Stomach smooth muscle (tissue), 2 donors: ENCODE measurements at regions not wholly inside any gene's neighbourhood (a gene's known extent, or its start where the extent isn't known, plus 50 kb on each side); places are given as distances from the start of the nearest gene placed in this dataset.

Experiments used
- H3K27ac ChIP-seq: one replicate; pipeline ENCODE4 v1.7.0; 2013; ENCODE audit warnings: mild to moderate bottlenecking, low read length, inconsistent platforms
- H3K27me3 ChIP-seq, 2 donors: one replicate each; pipeline ENCODE4 v1.7.0; 2013; ENCODE audit warnings: low read length in 2 of 2; ENCODE audit not compliant: insufficient read depth in 2 of 2, control insufficient read depth in 1 of 2
- H3K36me3 ChIP-seq, 2 donors: one replicate each; pipeline ENCODE4 v1.7.0; 2013; ENCODE audit warnings: low read length in 2 of 2; ENCODE audit not compliant: control insufficient read depth in 2 of 2, insufficient read depth in 2 of 2
- H3K4me1 ChIP-seq: one replicate; pipeline ENCODE4 v1.7.0; 2013; ENCODE audit warnings: low read length; ENCODE audit not compliant: control insufficient read depth, insufficient read depth
- H3K4me3 ChIP-seq, 2 donors: one replicate each; pipeline ENCODE4 v1.7.0; 2013; ENCODE audit warnings: low read length in 2 of 2
- H3K9ac ChIP-seq, 2 donors: one replicate each; pipeline ENCODE4 v1.7.0; 2013; ENCODE audit warnings: low read length in 2 of 2, mild to moderate bottlenecking in 1 of 2
- H3K9me3 ChIP-seq, 2 donors: one replicate each; pipeline ENCODE4 v1.7.0; 2013; ENCODE audit warnings: low read length in 2 of 2; ENCODE audit not compliant: control insufficient read depth in 2 of 2
- donor health status: healthy.
- donor health status: Pancreatic carcinoma.

DNA sequence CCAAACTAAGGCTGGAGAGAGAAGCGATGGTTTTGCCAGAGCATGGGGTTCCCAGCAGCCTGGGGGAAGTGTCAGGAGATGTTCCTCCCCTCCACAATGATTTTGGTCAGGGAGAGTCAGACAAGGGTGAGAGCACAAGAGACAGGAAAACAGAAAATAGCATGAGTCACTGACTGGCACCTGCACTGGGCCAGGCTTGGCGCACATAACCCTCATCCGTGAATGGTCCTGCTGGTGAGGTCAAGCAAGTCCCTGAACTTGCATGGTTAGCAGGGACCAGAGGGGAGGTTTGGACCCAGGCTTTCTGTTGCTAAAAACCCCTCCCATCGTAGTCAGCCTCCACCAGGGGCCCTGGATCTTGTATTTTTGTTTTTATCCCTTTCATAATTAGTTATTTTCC, 174.5 kb upstream of the MYT1L start:
- no peaks in the 10 kb centered on the region for H3K4me1 ChIP-seq
- H3K27me3 ChIP-seq, result peaks cover 0 to 3% of the 10 kb centered on the region in 2 donors
- no peaks in the 10 kb centered on the region for H3K36me3 ChIP-seq
- H3K9me3 ChIP-seq, result peaks cover 0 to 9% of the 10 kb centered on the region in 2 donors
- no peak overlapping the region for H3K4me3 ChIP-seq
- no peak overlapping the region for H3K9ac ChIP-seq
- no peak overlapping the region for H3K27ac ChIP-seq

DNA sequence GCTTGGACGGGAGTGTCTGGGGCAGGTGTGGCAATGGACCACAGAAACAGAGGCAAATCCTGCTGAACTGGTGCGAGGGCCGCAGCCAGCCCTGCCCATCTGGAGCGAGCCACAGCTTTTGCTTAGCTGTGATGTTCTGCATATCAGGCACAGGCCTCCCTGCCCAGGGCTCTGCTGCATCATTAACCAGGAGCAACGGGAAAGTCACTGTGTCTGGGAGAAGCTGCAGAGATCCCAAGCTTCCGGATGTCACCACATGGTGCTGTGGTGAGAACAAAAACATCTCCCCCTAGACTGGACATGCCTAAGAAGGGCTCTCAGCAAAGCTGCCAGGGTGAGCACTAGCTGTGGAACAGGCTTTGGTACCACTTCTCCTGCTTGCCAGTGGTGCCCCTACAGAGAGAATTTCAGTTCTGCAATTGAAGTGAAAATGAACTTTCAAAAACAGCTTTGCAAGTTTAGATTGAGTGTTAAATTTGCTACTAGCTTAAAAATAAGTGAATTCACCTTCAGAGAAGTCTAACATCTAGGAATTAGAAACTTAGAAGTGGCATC, 172.9 kb upstream of the MYT1L start:
- Histone ChIP-seq H3K27ac (no peak overlapping the region), H3K4me3 (no peak overlapping the region), H3K27me3 (peaks cover 0 to 3% of the 10 kb centered on the region in 2 donors), H3K9ac (no peak overlapping the region), H3K36me3 (no peaks in the 10 kb centered on the region), H3K9me3 (peaks cover 0 to 9% of the 10 kb centered on the region in 2 donors), H3K4me1 (no peaks in the 10 kb centered on the region)

DNA sequence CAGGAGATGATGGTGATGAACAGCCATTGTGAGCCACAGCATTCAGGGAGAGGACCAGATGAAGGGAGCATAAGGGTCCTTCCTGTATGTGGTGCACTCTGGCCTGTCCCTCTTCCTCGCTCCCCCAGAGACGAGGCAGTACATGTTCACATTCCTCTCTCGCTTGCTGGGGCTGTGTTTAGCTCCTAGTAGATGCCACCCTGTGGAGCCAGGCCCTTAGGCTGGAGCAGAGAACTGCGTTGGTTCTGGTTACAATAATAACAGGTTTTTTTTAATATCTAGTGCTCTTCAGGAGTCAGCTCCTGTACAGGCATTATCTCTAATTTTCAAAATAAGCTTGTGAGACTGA, 171.1 kb upstream of the MYT1L start:
- H3K36me3 ChIP-seq, result no peaks in the 10 kb centered on the region

DNA sequence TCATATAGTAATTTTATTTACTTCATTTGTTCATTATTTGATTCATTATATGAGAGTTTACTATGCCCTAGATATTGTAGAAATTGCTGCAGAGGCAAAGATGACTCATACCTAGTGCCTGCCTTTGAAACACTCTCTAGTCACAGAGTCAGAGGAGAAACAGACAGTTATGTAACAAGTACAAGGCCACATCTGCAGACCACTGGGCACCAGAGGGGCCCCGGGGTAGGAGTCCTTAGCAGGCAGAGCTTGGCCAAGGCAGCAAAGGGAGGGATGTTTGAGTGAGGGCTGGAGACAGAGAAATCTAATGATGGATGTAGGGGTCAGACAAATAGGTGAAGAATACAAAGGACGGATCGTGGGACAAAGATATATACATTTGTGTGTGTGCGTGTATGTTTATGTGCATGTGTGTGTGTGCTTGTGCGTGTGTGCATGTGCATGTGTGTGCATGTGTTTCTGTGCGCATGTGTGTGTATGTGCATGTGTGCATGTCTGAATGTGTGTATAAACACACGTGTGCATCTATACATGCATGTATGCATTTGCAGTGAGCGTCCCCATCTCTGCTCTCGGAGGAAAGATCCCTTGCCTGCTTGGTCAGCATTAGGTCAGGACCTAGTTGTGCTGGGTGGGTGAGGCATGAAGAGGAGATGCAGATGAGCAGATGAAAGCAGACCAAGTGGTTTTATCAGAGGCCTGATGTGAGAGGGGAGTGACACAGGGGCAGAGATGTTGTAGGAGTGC, 170.6 kb upstream of the MYT1L start:
- peaks cover 0 to 9% of the 10 kb centered on the region in 2 donors for H3K9me3 ChIP-seq
- H3K27me3 ChIP-seq, result no peaks in the 10 kb centered on the region
- H3K36me3 ChIP-seq, result no peaks in the 10 kb centered on the region
- H3K4me3 ChIP-seq, result no peak overlapping the region
- H3K4me1 ChIP-seq, result no peaks in the 10 kb centered on the region
- no peak overlapping the region for H3K9ac ChIP-seq
- no peak overlapping the region for H3K27ac ChIP-seq

More for the DNA sequence above, 171.1 kb upstream of the MYT1L start:
- Histone ChIP-seq H3K27ac (no peak overlapping the region), H3K4me3 (no peak overlapping the region), H3K9me3 (peaks cover 0 to 9% of the 10 kb centered on the region in 2 donors), H3K27me3 (no peaks in the 10 kb centered on the region), H3K4me1 (no peaks in the 10 kb centered on the region), H3K9ac (no peak overlapping the region)

DNA sequence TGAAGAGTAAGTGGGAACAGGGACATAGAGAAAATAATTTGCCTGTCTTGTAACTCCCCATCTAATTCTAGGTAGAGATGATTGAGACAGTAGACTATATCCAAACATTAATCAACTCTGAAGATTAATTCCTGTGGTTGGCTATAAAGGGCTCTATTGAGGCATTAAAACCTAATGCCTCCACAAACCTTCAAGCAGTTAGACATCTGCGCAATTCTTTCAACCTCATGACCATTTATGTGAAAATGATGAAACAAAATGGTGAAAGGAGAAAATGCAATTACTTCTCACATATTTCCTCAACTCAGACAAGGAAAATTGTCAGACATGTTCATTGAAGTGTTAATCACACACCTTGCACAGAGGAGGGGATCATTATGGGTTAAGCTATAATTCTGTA, 164.5 kb upstream of the MYT1L start:
- H3K9me3 ChIP-seq, result no peaks in the 10 kb centered on the region
- H3K36me3 ChIP-seq, result no peaks in the 10 kb centered on the region
- no peak overlapping the region for H3K4me3 ChIP-seq
- no peak overlapping the region for H3K27ac ChIP-seq
- H3K27me3 ChIP-seq, result no peaks in the 10 kb centered on the region
- H3K9ac ChIP-seq, result no peak overlapping the region
- H3K4me1 ChIP-seq, result no peaks in the 10 kb centered on the region

DNA sequence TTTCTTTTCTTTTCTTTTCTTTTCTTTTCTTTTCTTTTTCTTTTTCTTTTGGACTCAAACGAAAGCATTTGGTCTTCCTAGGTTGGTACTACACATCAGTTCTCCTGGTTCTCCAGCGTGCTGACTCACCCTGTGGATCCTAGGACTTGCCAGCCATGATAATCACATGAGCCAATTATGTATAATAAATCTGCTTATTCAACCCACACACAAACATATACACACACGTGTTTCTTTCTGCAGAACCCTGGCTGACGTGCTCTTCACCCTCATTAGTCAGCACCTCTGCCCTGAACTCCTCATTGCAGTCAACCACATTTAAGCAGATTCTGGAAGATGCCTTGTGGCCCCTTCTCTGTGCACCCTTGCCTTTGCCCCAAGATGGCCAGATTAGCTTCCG, 162.4 kb upstream of the MYT1L start:
- no peak overlapping the region for H3K4me3 ChIP-seq
- no peaks in the 10 kb centered on the region for H3K4me1 ChIP-seq
- H3K27ac ChIP-seq, result no peak overlapping the region
- H3K9me3 ChIP-seq, result no peaks in the 10 kb centered on the region
- no peaks in the 10 kb centered on the region for H3K36me3 ChIP-seq
- H3K9ac ChIP-seq, result no peak overlapping the region
- no peaks in the 10 kb centered on the region for H3K27me3 ChIP-seq

DNA sequence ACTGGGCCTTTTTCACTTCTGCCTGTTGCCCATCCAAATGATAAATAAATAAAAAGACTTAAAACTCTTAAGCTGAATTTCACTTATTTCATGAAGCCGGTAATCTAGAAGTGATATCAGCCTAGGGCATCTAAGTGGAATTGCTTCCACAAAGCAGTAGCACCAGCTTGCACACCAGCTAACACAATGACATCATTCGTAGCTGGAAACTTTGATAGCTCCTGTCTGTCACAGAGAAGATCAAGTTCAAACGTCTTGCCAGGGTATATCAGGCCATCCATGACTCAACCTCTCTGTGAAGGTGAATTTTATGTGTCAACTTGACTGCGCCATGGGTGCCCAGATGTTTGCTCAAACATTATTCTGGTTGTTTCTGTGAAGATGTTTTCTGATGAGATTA, 161.7 kb upstream of the MYT1L start:
- no peak overlapping the region for H3K9ac ChIP-seq

DNA sequence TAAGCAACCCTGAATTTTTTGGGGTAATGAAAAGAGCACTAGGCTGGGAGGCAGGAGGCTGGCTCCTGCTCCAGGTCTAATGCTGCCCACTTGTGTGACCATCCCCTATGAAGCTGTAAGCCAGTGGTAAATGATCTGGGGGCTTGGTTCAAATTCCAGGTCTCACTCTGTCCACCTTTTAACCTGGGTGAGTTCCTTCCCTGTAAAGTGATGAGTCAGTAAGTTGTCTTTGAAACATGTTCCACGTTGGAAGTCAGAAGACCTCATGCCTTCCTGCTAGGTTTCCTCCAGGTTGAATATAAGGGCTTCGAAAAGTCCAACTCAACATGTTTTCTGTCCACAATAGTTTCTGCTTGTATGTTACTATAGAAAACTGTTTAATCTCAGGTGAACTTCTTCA, 160.9 kb upstream of the MYT1L start:
- no peaks in the 10 kb centered on the region for H3K36me3 ChIP-seq
- H3K9me3 ChIP-seq, result no peaks in the 10 kb centered on the region
- H3K4me1 ChIP-seq, result no peaks in the 10 kb centered on the region
- no peak overlapping the region for H3K4me3 ChIP-seq
- H3K9ac ChIP-seq, result no peak overlapping the region
- no peaks in the 10 kb centered on the region for H3K27me3 ChIP-seq
- H3K27ac ChIP-seq, result no peak overlapping the region

More for the DNA sequence above, 161.7 kb upstream of the MYT1L start:
- no peak overlapping the region for H3K4me3 ChIP-seq
- no peaks in the 10 kb centered on the region for H3K4me1 ChIP-seq
- no peak overlapping the region for H3K27ac ChIP-seq
- no peaks in the 10 kb centered on the region for H3K9me3 ChIP-seq
- no peaks in the 10 kb centered on the region for H3K36me3 ChIP-seq
- H3K27me3 ChIP-seq, result no peaks in the 10 kb centered on the region

DNA sequence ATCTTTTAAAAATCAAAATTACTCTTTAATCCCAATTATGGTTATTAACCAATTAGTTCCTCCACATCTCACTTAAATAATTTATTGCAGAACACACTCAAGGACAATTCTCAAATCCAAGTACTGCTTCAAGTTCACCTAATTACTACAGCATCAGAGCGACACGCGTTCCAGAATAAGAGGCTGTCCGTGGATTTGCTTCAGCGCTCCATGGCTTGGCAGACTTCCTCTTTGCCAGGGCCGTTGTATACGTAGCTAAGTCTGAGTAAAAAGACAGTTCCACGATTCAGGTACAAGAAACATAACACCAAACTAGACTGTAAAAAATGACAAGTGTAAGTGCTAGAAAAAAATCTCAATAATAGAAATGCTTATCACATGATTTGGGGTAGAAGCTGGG, 153.2 kb upstream of the MYT1L start:
- no peak overlapping the region for H3K4me3 ChIP-seq
- H3K27me3 ChIP-seq, result no peaks in the 10 kb centered on the region
- H3K27ac ChIP-seq, result no peak overlapping the region
- H3K4me1 ChIP-seq, result no peaks in the 10 kb centered on the region
- no peak overlapping the region for H3K9ac ChIP-seq
- H3K36me3 ChIP-seq, result no peaks in the 10 kb centered on the region
- peaks cover 0 to 2% of the 10 kb centered on the region in 2 donors for H3K9me3 ChIP-seq

DNA sequence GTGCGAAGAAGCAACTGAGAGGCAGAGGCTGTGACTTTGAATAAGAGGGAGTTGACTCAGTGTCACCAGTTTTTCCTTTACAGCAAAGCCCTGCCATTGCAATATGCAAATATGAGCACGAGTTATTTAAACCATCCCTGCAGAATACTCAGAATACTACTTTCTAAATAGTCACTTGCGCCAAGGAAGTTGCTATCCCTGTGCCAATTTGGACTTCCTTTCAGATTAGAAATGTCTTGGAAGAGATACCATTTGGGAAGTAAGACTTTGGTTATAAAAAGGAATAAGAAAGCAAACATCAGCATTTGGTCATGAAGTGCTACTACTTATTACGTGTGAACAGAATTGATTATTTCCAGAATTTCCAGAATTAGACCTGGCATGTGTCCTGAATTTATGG, 151.8 kb upstream of the MYT1L start:
- Histone ChIP-seq H3K27me3 (no peaks in the 10 kb centered on the region), H3K9ac (no peak overlapping the region), H3K27ac (no peak overlapping the region), H3K36me3 (no peaks in the 10 kb centered on the region), H3K4me3 (no peak overlapping the region), H3K9me3 (peaks cover 0 to 2% of the 10 kb centered on the region in 2 donors), H3K4me1 (no peaks in the 10 kb centered on the region)

DNA sequence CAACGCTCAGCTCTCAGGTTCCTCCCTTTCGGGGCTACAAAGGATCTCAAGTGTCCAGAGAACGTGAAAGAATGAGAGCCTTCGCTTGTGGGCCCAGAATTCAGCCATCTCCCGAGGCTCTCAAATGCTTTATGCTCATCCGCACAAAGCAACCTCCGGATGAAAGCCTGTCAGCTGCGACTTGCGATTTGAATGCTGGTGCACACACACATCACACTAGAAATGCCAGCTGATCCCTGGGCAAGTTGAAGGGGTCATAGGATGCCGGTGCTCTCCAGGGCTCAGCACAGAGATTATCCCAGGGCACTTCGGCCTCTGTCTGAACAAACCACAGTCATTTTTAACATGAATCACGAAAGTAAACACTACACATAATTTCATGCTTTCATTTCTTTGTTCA, 141.8 kb upstream of the MYT1L start:
- Histone ChIP-seq H3K4me1 (no peaks in the 10 kb centered on the region), H3K9me3 (no peaks in the 10 kb centered on the region), H3K36me3 (no peaks in the 10 kb centered on the region), H3K27me3 (no peaks in the 10 kb centered on the region), H3K27ac (no peak overlapping the region), H3K9ac (no peak overlapping the region), H3K4me3 (no peak overlapping the region)
